ENCODE measurements at regions not wholly inside any gene's neighbourhood (a gene's known extent, or its start where the extent isn't known, plus 50 kb on each side); places are given as distances from the start of the nearest gene placed in this dataset.

GRCh38 chr6:110033101-110033500 is 55.0 kb downstream of the GPR6 start:
- 0 out of 2 replicates have a peak, but pooled peaks cover 4% of the 10 kb centered on the region for H3K4me1 ChIP-seq
- no peak overlapping the region for H3K4me3 ChIP-seq
- TF ChIP-seq Cebpa-rat (IDR thresholded peaks at IDR 0.05) = no peak
- H3K27ac ChIP-seq = no peak overlapping the region
- no peaks in the 10 kb centered on the region for H4K20me1 ChIP-seq
- no peaks in the 10 kb centered on the region for H3K36me3 ChIP-seq
- H3K4me2 ChIP-seq = no peak overlapping the region
- H3K9ac ChIP-seq = no peak overlapping the region
- H3K9me3 ChIP-seq = no peaks in the 10 kb centered on the region
- H3K27me3 ChIP-seq = no peaks in the 10 kb centered on the region

- H3K4me1 ChIP-seq = peaks cover 11% of the 10 kb centered on the region; the same call in 1 of the 2 replicates
- no peak overlapping the region for H3K4me2 ChIP-seq
- H3K9me3 ChIP-seq = no peaks in the 10 kb centered on the region
- H3K4me3 ChIP-seq = no peak overlapping the region
- no peaks in the 10 kb centered on the region for H3K27me3 ChIP-seq
- no peak overlapping the region for H3K27ac ChIP-seq
- no peak overlapping the region for H3K9ac ChIP-seq
- no peak for TF ChIP-seq Cebpa-rat (IDR thresholded peaks at IDR 0.05)
- H3K36me3 ChIP-seq = no peaks in the 10 kb centered on the region
- no peaks in the 10 kb centered on the region for H4K20me1 ChIP-seq
These were observed 55.9 kb downstream of the GPR6 start for GRCh38 chr6:110033749-110034666.

GRCh38 chr6:110034667-110035036 is 56.5 kb downstream of the GPR6 start:
- Histone ChIP-seq H3K4me2 (no peak overlapping the region), H3K27me3 (no peaks in the 10 kb centered on the region), H3K9me3 (no peaks in the 10 kb centered on the region), H3K27ac (no peak overlapping the region), H3K4me3 (no peak overlapping the region), H3K36me3 (no peaks in the 10 kb centered on the region), H3K9ac (no peak overlapping the region), H3K4me1 (peaks cover 16% of the 10 kb centered on the region), H4K20me1 (no peaks in the 10 kb centered on the region)
- no peak for TF ChIP-seq Cebpa-rat (IDR thresholded peaks at IDR 0.05)

GRCh38 chr6:110035321-110035720 is 57.2 kb downstream of the GPR6 start:
- Histone ChIP-seq H3K27ac (no peak overlapping the region), H3K4me3 (no peak overlapping the region), H4K20me1 (no peaks in the 10 kb centered on the region), H3K4me2 (no peak overlapping the region), H3K9ac (no peak overlapping the region), H3K4me1 (peaks cover 22% of the 10 kb centered on the region), H3K36me3 (no peaks in the 10 kb centered on the region), H3K27me3 (no peaks in the 10 kb centered on the region), H3K9me3 (no peaks in the 10 kb centered on the region)
- TF ChIP-seq Cebpa-rat (IDR thresholded peaks at IDR 0.05) = no peak

- H3K27ac ChIP-seq = no peak overlapping the region
- H3K9me3 ChIP-seq = no peaks in the 10 kb centered on the region
- no peak overlapping the region for H3K9ac ChIP-seq
- no peak overlapping the region for H3K4me3 ChIP-seq
- H3K4me1 ChIP-seq = peaks cover 36% of the 10 kb centered on the region
- no peak for TF ChIP-seq Cebpa-rat (IDR thresholded peaks at IDR 0.05)
- no peaks in the 10 kb centered on the region for H4K20me1 ChIP-seq
- no peak overlapping the region for H3K4me2 ChIP-seq
- no peaks in the 10 kb centered on the region for H3K27me3 ChIP-seq
- H3K36me3 ChIP-seq = no peaks in the 10 kb centered on the region
These were observed 58.5 kb downstream of the GPR6 start for GRCh38 chr6:110036408-110037302.

- 0 out of 2 replicates have a peak overlapping the region, but pooled peaks have one; percentile 12 for H3K4me2 ChIP-seq
- peaks cover 44% of the 10 kb centered on the region for H3K4me1 ChIP-seq
- H3K4me3 ChIP-seq = no peak overlapping the region
- H3K9ac ChIP-seq = no peak overlapping the region
- H3K27me3 ChIP-seq = no peaks in the 10 kb centered on the region
- no peaks in the 10 kb centered on the region for H3K9me3 ChIP-seq
- no peaks in the 10 kb centered on the region for H4K20me1 ChIP-seq
- no peaks in the 10 kb centered on the region for H3K36me3 ChIP-seq
- TF ChIP-seq Cebpa-rat (IDR thresholded peaks at IDR 0.05) = no peak
- H3K27ac ChIP-seq = 0 out of 2 replicates have a peak overlapping the region, but pooled peaks have one; percentile 35
These were observed 59.7 kb downstream of the GPR6 start for GRCh38 chr6:110037726-110038295.

- Histone ChIP-seq H3K4me2 (peak overlapping the region; percentile 86), H3K36me3 (no peaks in the 10 kb centered on the region), H3K27me3 (no peaks in the 10 kb centered on the region), H3K4me1 (peaks cover 60% of the 10 kb centered on the region), H3K4me3 (peak overlapping the region; percentile 50), H3K9me3 (no peaks in the 10 kb centered on the region), H3K9ac (peak overlapping the region; percentile 49), H4K20me1 (no peaks in the 10 kb centered on the region), H3K27ac (peak overlapping the region; percentile 76)
- no peak for TF ChIP-seq Cebpa-rat (IDR thresholded peaks at IDR 0.05)
These were observed 61.4 kb downstream of the GPR6 start for GRCh38 chr6:110039364-110039980.

GRCh38 chr6:110039981-110040383 is 61.9 kb downstream of the GPR6 start:
- TF ChIP-seq Cebpa-rat (IDR thresholded peaks at IDR 0.05) = no peak
- Histone ChIP-seq H3K4me2 (peak overlapping the region; percentile 86), H4K20me1 (no peaks in the 10 kb centered on the region), H3K9ac (peak overlapping the region; percentile 49), H3K27ac (peak overlapping the region; percentile 76), H3K36me3 (no peaks in the 10 kb centered on the region), H3K4me3 (peak overlapping the region; percentile 50), H3K9me3 (no peaks in the 10 kb centered on the region), H3K4me1 (peaks cover 65% of the 10 kb centered on the region), H3K27me3 (no peaks in the 10 kb centered on the region)

GRCh38 chr6:110040716-110041115 is 62.6 kb downstream of the GPR6 start:
- Histone ChIP-seq H3K9me3 (peaks cover 4% of the 10 kb centered on the region), H3K27ac (no peak overlapping the region), H4K20me1 (no peaks in the 10 kb centered on the region), H3K4me2 (peak overlapping the region; percentile 86; the same call in 1 of the 2 replicates), H3K9ac (no peak overlapping the region), H3K4me3 (no peak overlapping the region), H3K4me1 (peaks cover 65% of the 10 kb centered on the region), H3K27me3 (no peaks in the 10 kb centered on the region), H3K36me3 (no peaks in the 10 kb centered on the region)
- no peak for TF ChIP-seq Cebpa-rat (IDR thresholded peaks at IDR 0.05)
